TTC549 (cell line): ENCODE measurements at regions not wholly inside any gene's neighbourhood (a gene's known extent, or its start where the extent isn't known, plus 50 kb on each side); places are given as distances from the start of the nearest gene placed in this dataset.
"Not testable (repeated sequence)": the region's sequence is repeated elsewhere in the genome, so short reads cannot be mapped to it uniquely, and the experiment has no call there.

Experiments
- FAIRE-seq: peaks from 2 replicates; lab custom pipeline; 2012; peaks lifted over from hg19 to GRCh38; lab: Jason Lieb, UNC

DNA sequence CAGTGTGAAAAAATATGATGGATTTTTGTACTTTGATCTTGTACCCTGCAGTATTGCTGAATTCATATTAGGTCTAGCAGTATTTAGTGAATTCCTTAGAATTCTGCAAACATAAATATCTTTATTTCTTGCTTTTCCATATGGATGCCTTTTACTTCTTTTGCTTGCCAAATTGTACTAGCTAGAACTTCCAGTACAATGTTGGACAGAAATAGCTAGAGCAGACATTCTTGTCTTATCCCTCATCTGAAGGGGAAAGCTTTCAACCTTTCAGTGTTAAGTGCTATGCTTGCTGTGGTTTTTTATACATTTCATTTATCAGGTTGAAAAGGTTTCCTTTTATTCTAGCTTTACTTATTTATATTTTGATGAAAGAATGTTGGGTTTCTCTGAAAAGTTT is 1321.9 kb upstream of the CHAC2 start:
- no peak for FAIRE-seq

DNA sequence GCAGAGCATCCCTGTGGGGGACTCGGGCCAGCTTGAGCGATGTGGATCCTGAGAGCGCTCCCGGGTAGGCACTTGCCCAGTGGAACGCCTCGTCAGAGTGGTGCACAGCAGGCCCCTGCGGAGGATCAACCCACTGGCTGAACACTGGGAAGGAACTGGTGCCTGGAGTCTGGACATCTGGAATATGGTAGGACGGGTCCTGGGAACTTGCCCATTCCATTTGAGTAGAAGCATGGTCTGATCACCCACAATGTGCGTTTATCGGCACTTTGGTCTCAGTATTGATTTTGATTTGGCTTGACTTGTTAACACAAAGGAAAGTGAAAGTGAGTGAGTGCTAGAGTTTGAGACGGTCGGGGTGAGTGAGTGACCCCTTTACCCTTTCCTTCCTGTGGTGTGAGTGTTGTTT is 1336.2 kb upstream of the CHAC2 start:
- no peak for FAIRE-seq

DNA sequence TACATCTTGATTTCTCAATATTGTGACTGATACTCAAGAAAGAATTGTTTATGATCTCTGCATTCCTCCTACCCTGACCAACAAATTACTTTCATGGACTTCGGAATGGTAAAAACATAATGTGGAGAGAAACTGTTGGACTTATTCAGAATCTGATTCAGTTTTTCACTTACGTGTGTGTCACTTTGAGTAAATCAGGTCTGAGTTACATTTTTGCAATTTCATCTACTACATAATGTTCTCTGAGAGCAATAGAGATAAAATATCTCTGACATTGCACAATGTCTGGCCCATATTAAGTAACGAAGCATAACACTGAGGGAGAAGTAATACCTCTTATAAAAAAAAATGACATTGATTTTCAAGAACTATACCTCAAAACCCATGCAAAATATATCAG is 1337.9 kb upstream of the CHAC2 start:
- FAIRE-seq, result no peak

DNA sequence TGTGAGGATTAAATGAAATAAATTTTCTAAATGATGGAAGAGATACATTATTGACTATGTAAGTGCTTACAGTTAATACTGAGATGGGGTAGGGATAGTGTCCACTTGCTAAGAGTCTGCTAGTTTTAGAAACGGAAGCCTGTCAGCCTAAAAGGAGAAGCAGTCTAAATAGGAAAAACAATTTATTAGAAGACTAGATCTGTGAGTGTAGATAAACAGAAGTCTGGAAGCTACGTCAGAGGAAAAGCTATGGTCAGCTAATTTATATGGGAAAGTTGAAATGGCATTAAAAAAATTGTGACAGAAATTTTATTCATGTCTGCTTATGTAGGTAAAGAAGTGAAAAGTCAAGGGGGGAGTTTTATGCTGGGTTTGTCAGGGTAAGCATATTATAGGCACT is 1338.4 kb upstream of the CHAC2 start:
- FAIRE-seq, result no peak

DNA sequence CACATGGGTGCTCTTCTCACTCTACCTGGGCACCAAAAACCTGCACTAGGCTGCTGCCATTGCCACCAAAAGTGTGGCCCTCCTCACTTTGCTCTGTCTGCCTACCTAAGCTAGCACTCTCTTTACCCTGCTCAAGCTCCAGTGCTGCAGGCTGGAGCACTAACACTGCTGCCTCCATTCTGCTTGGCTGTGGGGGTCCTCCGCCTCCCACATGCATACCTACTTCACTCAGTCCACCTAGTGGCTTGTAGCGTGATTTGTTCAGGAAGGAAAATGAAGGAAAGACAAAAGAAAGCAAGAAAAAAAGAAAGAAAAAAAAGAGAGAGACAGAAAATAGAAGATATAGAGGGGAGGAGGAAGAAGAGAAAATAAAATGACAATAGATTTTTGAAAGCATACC is 1339.4 kb upstream of the CHAC2 start:
- no peak for FAIRE-seq

DNA sequence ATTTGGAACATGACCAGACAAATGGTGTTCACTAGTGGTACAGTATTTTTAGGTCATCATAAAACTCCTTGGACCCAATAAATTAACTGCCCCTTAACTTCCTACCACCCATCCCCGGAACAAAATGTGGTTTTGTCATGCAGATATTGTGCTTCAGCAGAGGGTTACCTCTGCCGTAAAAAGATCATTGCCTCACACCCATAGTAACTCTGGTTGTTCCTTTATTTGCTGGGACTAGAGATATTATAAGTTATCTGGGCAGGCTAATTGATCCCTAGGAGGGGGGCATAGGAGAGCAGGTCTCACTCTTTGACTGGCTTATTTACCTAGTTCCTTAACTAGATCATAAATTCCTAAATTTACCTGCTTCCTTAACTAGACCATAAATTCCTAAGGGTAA is 1343.9 kb upstream of the CHAC2 start:
- no peak for FAIRE-seq

DNA sequence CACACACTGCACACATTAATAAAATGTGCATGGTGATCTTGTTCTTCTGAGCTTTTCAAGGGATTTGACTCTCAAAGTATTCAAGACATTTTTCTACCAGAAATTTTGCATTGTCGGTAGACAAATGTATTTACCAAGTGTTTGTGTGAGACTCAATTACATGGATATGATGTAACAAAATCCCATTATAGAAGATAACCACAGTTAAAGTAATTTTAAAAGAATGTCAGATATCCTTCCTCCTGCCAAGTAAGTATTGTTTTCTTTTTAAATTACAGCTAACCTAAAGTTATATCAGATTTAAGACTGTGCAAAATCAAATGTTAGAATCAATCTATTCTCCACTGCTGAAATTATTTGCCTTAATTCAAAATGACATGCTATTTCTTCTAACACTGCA is 1344.5 kb upstream of the CHAC2 start:
- FAIRE-seq, result no peak

DNA sequence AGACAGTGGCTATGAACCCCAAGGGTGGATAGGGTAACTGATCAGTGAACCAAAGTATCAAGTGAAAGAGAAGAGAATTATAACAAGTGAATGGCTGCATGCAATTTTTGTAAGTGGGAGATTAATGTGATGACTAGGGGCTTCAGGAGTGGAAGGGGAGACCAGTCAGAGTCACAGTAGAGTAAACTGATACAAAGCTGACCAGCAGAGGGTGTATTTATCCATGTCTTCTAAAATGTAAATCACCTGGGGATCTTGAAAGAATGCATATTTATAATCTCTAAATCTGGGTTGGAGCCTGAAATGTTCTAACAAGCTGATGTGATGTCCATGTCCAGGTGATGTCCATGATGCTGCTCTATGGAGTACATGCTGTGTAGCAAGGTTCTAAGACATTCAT is 1351.3 kb upstream of the CHAC2 start:
- no peak for FAIRE-seq

DNA sequence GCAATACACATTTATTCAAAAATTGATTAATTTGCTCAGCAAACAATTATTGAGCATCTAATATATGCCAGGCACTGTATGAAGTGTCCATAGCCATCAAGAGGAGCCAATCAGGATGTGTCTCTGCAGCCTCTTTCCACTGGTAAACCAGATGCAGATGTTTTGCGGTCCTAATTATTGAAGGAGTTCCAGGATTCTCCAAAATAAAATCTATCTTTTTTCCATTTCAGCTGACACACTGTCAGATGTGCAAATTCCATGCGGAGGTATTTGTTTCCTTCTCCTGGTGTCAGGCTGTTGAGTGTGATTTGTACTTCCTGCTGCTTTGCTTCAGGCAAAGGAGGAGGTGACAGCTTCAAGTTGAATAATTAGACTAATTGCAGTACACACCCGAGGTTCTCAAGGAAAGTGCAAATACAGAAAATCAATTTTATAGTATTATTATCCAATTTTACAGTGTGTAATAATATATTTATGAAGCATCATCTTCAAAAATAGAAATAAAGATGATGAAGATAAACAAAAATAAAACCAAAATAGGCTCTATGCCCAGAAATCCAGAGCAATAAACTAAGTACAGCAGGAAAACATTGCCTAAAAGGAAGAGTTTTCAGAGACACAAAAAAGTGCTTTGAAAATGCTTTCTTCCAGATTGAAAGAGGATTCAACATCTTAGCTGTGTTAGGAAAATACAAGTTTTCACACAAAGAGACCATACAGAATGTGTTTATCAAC is 1352.9 kb upstream of the CHAC2 start:
- FAIRE-seq, result no peak

DNA sequence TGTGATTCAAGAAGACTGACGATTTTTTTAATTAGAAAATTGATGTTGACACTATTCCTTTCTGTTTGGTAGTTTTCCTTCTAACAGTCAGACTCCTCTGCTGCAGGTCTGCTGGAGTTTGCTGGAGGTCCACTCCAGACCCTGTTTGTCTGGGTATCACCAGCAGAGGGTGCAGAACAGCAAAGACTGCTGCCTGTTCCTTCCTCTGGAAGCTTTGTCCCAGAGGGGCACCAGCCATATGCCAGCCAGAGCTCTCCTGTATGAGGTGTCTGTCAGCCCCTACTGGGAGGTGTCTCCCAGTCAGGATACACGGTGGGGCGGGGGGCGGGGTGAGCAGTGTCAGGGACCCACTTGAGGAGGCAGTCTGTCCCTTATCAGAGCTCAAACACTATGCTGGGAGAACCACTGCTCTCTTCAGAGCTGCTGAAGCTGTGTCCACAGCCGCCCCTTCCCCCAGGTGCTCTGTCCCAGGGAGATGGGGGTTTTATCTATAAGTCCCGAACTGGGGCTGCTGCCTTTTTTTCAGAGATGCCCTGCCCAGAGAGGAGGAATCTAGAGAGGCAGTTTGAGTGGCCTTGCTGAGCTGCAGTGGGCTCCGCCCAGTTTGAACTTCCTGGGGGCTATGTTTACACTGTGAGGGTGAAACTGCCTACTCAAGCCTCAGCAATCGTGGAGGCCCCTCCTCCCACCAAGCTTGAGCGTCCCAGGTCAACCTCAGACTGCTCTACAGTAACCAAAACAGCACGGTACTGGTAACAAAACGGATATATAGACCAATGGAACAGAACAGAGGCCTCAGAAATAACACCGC is 1358.1 kb upstream of the CHAC2 start:
- FAIRE-seq, result not testable (repeated sequence)

DNA sequence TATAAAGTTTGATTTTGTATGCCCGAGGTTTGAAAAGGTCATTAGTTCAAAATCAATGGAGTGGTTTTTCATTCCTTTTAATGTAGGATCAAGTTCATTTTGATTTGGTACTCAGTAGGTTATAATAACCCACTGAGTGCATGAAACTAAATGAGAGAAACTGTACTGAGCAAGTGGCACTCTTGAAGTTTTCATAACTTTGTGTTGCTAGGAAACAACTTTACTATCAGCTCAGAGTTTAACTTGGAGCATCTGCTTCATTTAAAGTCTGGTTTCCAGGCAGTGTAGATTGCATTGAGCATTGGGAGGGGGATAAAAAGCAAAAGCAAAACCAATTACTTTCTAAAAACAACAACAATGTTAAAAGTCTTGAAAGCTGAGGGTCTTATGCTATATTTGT is 1361.6 kb upstream of the CHAC2 start:
- FAIRE-seq, result no peak

DNA sequence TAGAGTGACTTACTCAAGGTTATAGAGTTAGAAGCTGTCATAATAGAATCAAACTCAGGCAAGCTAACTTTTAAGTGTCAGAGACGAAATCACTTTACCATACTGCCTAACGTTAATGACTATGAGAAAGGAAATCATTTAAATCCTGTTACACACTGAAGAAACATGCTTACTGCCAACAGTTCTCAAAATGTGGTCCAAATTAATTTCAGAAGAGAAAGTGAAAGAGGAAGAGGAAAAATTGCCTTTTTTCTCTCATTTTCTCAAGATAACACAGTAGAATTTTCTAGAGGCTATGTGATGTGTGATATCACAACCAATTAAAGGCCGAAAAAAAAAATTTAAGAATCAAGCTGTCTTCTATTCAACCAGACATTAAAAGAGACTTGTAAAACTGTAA is 1362.7 kb upstream of the CHAC2 start:
- no peak for FAIRE-seq

DNA sequence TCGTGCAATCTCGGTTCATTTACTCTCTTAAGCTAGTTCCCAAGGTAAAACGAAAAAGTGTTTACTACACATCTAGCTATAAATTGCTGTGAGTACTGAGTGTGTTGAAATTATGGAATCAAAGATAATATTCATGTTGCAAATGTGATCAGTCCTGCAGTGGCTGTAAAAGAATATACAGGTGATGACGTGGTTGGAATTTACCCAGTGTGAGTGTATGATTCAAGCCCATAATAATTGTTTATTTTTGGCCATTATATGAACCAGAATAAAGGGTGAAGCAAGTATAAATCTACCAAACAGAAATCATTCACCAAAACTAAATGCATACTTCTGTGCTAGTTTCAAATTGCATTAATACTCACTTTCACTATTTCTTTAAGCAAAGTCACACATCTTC is 1363.6 kb upstream of the CHAC2 start:
- no peak for FAIRE-seq

DNA sequence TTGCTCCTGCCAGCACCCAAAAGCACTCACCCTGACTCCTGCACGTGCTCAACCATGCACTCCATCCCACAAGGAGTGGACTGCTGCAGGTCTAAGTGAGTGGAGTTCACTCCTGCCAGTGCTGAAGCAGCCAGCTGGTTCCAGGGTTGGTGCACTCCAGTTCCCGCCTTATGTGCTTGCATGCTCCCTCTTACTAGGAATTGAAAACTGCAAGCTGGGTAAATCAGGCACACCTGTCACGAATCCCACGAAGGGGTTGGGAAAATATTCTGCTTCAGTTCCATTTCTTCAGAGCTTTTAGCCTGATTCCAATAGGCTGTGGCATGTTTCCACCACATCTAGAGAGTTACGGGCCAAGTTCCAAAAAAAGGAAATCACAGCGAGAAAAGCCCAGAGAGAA is 1365.5 kb upstream of the CHAC2 start:
- FAIRE-seq, result no peak

DNA sequence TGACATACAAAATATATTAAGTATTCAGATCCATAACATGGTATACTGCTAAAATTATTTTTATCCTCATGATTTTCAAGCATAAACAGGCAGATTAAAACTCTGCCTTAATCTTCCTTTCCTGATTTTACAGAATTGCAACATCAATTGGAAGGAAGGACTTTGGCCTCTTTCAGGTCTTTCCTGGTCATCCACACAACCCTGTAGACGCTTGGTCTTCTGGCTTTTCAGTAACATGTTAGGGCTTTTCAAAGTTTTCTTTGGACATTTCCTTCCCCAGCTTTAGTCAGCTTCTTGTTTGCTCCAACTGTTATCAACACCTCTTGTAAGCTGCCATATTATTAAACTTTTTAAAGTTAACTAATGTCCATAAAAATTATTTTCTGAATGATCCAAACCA is 1364.9 kb upstream of the NRXN1 start:
- no peak for FAIRE-seq

DNA sequence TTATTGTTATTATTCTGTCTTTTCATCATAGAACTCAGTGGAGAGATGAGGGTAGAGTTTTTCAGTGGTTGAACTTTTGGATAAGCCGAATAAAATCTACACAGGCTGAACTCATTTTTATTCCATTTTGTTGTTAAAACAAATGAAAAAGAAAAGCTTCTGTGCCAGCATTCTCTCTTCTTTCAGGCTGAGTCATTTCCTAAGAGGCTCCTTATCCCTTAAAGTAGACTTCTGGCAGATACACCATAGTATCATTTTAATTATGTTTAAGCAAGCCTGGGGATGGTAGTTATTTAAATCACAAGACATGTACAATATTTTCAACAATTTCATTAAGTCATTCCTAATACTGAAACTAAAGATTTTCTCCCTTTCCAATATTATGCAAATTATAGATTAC is 1364.0 kb upstream of the NRXN1 start:
- no peak for FAIRE-seq

DNA sequence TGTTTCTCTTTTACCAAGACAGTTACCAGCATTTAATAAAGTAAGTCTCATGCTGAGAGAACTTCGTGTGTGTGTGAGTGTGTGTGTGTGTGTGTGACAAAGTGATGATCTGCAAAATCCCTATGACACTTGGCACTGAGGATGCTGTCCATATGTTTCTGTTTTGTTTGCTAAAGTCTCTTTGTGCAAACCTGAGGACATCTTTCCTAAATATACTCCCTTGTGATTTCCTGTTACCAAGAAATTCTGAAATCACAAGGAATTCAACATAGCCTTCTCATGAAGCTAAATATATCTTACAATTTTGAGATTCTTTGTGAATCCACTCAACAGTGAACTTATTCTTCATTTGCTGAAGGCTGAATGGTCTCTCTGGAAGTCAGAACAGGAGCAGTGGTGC is 1359.7 kb upstream of the NRXN1 start:
- no peak for FAIRE-seq

DNA sequence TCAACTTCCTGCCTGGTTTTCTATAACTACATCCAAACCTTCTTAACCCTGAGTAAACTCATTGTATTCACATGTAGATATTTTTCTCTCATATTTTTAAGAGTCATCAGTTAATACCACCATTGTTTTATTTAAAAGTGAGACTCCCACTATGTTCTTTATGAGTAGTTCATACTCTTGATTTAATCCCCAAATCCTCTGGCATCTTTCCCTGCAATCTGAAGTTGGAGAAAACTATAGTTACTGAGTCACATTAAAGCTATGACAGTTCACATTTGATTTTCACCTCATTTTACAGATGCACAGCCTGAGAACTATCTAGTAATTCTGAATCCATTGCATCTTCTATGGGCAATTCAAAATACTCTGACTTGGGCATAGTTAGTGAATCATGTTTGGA is 1358.7 kb upstream of the NRXN1 start:
- FAIRE-seq, result no peak

DNA sequence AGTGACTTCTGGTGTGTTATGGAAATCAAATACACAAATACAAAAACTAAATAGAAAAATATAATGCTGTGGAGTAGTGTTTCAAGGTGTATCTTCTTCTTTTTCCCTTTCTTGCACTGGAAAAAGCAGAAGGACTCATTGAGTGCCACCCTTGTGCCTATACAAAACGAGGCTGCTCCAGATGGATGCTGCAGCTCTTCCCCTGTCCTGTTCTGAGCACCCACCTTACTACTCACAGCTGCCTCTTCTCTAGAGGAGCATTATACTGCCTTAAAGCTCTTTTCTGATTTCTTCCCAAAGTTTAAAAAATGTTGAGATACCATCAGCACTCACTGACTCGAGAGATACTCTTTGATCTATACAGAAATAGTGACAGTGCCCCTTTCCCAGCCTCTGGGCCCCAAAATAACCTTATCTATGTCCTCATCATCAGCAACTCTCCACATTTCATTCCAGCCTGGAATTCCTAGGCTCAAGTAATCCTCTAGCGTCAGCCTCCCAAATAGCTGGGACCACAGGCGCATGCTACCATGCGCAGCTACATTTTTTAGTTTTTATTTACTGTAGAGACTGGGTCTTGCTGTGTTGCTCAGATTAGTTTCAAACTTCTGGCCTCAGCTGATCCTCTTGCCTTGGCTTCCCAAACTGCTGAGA is 1356.1 kb upstream of the NRXN1 start:
- FAIRE-seq, result no peak

DNA sequence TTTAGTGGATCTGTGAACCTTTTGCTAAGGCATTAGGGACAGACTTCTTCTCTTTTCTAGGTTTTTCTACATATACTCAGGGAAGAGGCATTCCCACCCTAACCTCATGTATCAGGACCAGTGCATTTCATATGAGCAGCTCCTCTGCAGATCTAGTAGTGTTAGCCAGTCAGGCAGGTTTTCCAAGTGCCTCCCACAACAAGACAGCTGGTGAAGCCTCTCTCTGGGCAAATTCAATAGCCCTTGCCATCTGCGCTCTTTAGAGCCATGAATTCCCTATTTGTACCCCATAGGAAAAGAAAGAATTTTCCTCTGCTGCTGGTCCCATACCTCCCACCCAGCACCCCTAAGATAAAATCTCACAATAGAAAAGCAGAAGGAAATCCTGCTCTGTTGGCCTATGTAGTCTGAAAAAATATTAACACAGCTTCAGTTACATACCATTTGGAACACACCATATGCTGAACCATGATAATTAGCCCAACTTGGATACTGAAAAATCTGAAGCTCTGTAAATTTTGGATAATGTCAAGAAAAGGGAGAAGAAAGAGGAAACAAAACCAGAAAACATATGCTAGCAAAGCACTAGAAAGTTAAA is 1354.6 kb upstream of the NRXN1 start:
- FAIRE-seq, result no peak

DNA sequence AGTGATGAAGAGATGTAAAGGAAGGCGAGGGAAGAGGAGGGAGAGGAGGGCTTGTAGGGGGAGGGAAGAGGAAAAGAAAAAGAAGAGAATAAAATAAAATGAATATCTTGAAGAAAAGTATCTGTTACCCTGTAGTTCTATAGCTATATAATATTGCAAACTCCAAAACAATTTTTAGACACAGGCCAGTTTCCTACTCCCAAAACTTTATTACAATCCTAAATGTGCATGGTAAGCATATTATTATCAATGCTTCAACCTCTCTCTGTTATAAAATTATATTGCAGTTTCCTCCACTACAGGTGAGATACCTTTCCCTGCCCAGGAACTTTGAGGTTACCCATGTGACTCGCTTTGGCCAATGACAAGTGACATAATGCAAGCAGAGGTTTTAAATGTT is 1351.6 kb upstream of the NRXN1 start:
- FAIRE-seq, result no peak

DNA sequence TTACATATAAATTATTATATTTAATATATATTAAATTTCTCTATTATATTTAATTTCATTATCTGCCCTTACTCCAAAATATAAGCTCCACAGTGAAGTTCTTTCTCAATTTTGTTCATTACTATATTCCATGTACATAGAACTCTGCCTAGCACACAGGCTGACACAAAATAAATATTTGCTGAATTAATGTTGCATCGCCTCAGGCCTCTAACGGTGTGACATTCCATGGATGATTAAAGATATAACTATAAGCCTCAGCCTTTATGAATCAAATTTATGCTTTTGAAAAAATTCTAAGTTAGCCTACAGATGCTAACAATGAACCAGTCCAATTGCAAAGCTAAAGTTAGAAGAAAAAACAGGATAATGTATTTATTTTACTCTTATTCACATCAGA is 1337.2 kb upstream of the NRXN1 start:
- FAIRE-seq, result no peak

DNA sequence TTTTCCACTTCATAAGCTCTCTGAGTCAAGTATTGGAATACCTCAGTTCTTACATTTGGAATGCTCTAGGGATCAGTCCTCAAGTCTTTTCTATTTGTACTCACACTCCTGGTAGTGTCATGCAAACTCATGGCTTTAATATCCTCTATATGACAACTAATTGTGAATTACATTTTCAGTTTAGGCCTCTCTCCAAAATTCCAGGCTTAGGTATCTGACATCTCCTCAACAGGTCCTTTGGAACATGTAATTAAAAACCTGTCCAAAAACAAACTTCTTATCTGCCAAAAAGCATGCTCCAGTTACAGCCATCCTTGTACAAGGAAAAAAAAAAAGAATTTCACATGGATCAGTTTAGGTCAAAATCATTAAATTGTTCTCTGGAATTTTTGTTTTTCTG is 1336.2 kb upstream of the NRXN1 start:
- no peak for FAIRE-seq
